B cell (primary cell): ENCODE measurements at regions not wholly inside any gene's neighbourhood (a gene's known extent, or its start where the extent isn't known, plus 50 kb on each side); places are given as distances from the start of the nearest gene placed in this dataset.
"Not testable (repeated sequence)": the region's sequence is repeated elsewhere in the genome, so short reads cannot be mapped to it uniquely, and the experiment has no call there.

Experiments used
- EZH2 ChIP-seq: IDR thresholded peaks from 2 replicates; pipeline ENCODE4 v1.6.1; 2012; ENCODE audit warnings: borderline replicate concordance, low read depth, mild to moderate bottlenecking, moderate library complexity, low read length; ENCODE audit not compliant: insufficient read depth, poor library complexity, severe bottlenecking
- TF ChIP-seq, protein P1 (sequence below): fragments of 200-600 bp; IDR thresholded peaks from one replicate; pipeline ENCODE4 v1.8.0; 2022; ENCODE audit warnings: antibody characterized with exemption, mild to moderate bottlenecking

DNA sequence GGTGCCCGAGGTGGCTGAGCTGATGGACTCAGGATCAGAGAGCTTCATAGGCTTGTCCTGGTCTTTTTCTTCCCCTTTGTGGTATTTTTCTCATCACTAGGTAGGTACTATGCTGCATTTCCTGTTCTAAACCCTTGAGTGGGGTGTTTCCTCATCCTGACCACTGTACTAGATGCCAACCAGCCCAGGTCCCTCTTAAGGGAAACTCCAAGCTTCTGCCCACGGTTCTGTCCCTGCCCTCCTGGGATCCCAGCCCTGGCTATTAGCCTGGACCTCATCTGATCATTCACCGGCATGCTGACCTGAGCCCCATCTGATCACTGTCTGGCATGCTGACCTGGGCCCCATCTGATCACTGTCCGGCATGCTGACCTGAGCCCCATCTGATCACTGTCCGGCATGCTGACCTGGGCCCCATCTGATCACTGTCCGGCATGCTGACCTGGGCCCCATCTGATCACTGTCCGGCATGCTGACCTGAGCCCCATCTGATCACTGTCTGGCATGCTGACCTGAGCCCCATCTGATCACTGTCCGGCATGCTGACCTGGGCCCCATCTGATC, 207.6 kb downstream of the NDUFA10 start:
- TF ChIP-seq, protein P1, sequence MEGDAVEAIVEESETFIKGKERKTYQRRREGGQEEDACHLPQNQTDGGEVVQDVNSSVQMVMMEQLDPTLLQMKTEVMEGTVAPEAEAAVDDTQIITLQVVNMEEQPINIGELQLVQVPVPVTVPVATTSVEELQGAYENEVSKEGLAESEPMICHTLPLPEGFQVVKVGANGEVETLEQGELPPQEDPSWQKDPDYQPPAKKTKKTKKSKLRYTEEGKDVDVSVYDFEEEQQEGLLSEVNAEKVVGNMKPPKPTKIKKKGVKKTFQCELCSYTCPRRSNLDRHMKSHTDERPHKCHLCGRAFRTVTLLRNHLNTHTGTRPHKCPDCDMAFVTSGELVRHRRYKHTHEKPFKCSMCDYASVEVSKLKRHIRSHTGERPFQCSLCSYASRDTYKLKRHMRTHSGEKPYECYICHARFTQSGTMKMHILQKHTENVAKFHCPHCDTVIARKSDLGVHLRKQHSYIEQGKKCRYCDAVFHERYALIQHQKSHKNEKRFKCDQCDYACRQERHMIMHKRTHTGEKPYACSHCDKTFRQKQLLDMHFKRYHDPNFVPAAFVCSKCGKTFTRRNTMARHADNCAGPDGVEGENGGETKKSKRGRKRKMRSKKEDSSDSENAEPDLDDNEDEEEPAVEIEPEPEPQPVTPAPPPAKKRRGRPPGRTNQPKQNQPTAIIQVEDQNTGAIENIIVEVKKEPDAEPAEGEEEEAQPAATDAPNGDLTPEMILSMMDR: not testable (repeated sequence)
- not testable (repeated sequence) for TF ChIP-seq EZH2
